Hematopoietic multipotent progenitor cell treated with erythropoietin and hydrocortisone succinate and interleukin-3 and kit ligand, for 4 days (in vitro differentiated cells): ENCODE measurements at regions not wholly inside any gene's neighbourhood (a gene's known extent, or its start where the extent isn't known, plus 50 kb on each side); places are given as distances from the start of the nearest gene placed in this dataset.
"Not testable (repeated sequence)": the region's sequence is repeated elsewhere in the genome, so short reads cannot be mapped to it uniquely, and the experiment has no call there.

Experiments used
- DNase-seq: peaks from one replicate; pipeline ENCODE4 v3.0.0-alpha.2; 2015

DNA sequence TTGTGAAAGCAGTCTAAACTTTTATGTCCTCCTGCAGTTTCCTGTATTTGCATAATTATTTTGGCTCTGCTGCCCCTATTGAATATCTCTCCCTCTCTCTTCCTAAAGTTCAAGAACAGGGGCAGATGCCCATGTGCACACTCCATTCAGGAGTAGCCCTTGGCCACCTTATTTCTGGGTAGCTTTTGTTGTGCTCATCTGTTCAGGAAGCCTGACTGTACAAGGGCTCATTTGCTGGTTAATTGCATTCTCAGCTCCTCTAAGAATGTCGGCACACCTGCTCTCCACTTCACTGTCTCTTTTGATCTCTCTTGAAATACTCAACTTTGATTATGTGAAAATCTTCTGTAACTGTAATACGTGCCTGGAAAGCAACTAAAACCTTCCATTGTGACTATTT lies 1378.8 kb upstream of the CDH8 start:
- DNase-seq, result no peak

DNA sequence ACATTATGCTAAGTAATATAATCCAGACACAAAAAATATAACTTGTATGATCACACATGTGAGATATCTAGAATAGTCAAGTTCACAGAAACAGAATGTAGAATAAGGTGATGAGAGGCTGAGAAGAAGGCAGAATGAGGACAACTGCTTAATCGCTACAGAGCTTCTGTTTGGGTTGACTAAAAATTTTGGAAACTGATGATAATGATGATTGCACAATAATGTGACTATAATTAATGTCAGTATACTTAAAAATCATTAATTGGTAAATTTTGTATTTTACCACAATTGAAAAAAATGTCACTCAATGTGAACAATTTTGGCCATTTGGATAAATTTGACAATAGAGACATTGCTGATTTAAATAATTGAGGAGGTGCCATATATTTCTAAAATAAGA lies 1374.4 kb upstream of the CDH8 start:
- DNase-seq, result no peak

DNA sequence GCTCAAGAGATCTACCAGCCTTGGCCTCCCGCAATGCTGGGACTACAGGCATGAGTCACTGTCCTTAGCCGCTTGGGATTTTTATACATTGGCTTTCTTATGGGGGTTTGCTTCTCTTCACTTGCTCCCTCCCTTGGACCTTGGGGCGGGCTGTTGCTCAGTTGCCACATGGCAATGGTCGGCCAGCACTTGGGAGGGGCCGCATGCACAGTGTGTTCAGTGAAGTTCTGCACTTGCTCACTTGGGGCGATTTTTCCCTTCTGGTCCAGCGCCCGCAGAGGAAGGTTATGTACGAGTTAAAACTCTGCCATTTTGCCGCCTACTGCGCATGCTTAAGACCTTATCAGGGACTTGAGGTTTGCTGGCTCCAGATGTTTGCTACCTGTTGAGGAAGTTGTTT lies 1367.6 kb upstream of the CDH8 start:
- no peak for DNase-seq

DNA sequence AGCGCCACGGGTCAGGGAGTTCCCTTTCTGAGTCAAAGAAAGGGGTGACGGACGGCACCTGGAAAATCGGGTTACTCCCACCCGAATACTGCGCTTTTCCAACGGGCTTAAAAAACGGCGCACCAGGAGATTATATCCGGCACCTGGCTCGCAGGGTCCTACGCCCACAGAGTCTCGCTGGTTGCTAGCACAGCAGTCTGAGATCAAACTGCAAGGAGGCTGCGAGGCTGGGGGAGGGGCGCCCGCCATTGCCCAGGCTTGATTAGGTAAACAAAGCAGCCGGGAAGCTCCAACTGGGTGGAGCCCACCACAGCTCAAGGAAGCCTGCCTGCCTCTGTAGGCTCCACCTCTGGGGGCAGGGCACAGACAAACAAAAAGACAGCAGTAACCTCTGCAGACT lies 1352.0 kb upstream of the CDH8 start:
- DNase-seq, result not testable (repeated sequence)

DNA sequence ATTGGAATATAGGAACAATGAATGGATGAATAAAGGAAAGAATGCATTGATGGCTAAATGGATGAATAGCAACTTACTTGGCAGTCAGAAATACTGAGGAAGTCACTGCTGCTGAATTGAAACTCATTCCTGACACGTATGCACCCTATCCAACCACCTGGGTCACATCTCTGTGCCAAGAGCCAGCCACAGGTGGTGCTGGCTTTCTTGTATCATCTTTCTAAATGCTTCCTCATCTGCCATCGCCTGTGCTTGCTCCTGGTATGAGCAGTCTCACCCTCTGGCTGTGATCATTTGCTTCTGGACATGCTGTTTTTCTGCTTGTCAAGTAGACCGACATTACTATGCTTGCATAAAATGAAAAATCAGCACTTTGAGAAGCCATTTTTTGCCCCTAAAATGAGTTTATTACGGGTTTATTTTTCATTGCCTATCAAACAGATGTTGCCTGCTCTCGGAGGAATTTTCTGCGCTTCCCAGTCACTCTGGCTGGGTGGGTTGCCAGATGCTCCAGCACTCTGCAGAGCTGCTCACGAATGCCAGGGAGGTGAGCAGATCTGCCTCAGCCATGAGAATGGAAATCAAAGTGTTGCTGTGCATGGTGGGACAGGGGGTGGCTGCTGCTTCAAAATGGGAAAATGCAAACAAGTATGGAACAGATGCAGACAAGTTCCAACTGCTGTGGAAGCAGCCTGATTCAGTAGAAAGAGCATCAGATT lies 1349.6 kb upstream of the CDH8 start:
- no peak for DNase-seq

DNA sequence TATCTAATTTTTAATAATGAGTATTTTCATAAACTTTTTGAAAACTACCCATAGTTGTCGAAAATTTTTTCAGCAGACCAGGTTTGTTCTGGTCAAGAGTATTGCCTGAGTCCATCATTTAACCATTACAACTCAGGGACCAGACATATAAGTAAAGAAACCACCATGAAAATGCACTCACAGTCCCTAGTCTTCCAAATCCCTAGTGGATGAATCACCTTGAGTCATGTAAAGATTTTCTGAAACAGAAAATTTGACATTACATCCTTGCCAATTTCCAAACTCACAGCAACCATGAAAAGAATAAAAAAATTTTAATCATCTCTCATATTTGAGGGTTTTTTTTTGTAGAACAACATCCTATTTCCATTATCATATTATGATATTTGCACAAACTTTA lies 1337.5 kb upstream of the CDH8 start:
- no peak for DNase-seq

DNA sequence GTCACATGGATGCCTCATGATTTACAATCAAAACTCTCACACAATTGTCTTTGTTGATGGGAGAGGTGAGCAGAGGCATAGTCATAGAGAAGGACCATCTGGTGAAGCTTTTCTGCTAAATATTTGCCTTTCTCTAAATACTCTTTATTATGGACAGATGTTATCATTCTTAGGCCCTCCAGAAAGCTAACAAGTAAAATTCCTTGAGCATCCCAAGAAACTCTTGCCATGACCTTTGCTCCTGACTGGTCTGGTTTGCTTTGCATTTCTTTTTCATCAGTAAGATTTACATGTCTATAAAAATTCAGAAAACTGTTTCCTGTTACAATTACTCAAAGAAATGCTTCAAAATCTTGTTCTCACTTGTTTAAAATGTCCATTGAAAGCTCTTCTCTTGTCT lies 1336.6 kb upstream of the CDH8 start:
- DNase-seq, result no peak

DNA sequence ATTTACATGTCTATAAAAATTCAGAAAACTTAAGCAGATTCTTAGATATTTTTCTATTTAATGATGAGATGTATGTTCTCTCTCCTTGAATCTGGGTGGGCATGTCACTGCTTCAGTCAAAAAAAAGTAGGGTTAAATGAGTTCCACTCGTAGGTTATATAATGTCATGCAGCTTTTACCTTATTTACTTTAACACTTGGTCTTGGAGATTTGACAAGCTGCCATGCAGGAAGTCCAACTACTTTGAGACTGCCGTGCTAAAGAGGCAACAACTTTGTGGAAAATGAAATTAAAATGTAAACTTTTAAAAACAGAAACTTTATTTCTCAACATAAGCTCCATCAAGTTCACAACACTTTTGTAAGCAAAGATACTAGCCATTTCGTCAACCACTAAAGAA lies 1336.0 kb upstream of the CDH8 start:
- no peak for DNase-seq

DNA sequence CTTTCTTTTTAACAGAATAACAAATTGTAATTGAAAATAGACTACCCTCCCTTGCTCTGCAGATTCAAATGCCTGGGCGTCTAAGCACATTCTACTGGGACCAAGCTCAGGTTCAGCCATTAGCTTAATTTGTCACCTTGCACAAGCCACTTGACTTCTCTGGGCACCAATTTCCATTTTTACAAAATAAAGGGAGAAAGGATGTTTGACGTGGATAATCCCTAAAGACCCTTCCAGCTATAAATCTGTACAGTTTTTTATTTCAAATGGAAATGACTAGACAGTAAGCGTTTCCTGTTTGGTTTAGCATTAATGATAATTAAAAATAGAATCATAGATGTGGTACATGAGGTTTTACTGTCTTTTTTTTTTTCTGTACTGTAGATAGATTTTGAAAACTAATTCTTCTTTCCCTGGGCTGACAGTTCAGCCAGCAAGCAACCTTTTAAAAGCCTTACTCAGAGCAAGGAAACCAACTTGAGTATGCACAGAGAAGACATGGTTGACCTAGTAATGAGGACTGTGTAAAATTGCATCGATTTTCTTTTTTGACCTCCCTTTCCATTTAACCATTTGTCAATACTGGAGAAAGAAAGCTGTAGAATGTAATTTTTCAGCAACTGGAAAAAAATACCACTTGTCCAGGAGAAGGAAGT lies 1329.5 kb upstream of the CDH8 start:
- no peak for DNase-seq

DNA sequence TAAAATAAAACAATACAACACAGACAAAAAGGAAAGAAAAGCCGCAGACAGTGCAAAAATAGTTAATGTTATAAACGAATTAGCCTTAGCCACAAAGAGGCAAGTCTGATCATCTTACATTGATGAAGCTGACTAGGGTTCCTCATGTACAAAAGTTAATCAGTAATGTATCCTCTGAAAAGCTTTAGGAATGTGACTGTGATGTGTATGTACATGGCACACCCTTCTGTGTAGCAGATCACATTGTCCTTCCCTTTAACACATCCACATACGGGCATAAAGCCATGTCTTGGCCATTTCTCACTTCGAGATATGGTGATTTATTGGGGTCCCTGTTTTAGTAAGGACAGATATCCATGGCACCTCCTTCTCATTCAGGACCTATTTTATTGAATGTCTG lies 1327.5 kb upstream of the CDH8 start:
- no peak for DNase-seq

DNA sequence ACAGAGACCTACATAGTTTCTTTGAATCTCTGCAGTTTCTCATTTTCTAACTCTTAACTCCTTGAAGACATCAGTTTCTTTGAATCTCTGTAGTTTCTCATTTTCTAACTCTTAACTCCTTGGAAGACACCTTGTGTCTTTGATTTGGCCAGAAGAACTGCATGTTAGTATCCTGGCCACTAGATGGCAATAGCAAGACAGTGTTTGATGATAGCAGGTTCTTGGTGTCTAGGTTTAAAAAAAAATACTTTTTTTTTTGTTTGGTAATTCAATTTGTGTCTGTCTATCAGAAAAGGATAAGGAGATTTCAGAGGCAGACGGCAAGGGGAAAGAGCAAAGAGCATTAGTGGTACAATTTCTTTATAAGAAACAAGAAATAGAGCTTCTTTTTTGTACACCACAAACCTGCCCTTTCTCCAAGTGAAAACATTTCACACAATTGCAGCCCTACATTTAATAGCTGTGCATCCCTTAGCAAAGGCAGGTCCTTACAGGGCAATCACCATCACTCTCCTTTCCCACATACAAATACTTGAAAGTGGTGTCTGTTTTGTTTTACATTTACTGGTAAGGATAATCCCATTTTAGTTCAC lies 1324.9 kb upstream of the CDH8 start:
- peak; percentile 70 for DNase-seq

DNA sequence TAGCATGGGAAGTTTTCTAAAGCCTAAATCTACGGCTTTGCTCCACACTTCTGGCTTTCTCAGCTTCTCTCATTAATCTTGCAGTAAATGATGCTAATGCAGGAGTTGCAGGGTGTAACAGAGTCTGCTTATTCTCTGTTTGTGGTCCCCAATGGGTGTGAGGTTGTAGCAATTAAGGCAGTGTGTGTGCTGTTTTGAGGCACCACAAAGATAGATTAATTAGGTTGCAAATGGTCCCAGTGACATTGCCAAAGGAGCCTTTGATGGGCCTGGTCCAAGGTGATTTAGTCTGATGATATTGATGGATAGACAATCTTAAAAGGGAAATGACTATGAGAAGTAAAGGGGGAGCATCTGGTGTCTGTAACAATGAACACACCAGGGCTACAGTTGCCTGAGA lies 1313.7 kb upstream of the CDH8 start:
- no peak for DNase-seq

DNA sequence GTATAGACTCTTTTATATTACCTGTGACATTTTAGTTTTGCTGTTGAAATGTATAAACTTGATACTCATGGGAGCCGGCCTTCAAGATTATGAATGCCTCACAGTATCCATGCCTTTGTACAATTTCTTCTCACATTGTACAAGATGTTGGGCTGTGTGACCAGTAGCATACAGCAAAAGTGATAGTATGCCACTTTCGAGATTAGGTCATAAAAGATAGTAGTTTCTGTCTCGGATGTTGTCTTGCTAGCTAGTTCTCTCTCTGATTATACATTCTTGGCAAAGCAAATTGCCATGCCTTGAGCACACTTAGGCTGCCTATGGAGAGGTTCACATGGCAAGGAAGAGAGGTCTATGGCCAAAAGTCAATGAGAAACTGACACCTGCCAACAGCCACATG lies 1309.8 kb upstream of the CDH8 start:
- no peak for DNase-seq

DNA sequence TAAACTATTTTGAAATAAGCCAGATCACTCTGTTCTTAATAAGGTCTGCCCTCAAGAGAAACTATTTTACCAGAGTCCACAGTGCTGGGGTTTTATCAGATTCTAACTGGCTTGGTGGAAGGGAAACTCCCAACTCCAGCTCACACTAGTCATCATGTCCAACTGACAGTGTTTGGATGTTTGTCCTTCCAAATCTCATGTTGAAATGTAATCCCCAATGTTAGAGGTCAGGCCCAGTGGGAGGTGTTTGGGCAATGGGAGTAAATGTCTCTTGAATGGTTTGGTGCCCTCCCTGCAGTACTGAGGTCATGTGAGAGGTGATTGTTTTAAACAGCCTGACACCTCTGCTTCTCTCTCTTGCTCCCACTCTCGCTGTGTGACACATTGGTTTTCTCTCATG lies 1301.0 kb upstream of the CDH8 start:
- no peak for DNase-seq

DNA sequence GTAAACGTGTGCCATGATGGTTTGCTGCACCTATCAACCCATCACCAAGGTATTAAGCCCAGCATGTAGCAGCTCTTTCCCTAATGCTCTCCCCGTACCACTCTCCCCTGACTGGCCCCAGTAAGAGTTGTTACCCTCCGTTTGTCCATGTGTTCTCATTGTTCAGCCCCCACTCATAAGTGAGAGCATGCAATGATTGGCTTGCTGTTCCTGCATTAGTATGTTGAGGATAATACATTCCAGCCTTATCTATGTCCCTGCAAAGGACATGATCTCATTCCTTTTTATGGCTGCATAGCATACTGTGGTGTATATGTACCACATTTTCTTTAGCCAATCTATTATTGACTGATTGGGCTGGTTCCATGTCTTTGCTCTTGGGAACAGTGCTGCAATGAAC lies 1294.9 kb upstream of the CDH8 start:
- DNase-seq, result no peak

DNA sequence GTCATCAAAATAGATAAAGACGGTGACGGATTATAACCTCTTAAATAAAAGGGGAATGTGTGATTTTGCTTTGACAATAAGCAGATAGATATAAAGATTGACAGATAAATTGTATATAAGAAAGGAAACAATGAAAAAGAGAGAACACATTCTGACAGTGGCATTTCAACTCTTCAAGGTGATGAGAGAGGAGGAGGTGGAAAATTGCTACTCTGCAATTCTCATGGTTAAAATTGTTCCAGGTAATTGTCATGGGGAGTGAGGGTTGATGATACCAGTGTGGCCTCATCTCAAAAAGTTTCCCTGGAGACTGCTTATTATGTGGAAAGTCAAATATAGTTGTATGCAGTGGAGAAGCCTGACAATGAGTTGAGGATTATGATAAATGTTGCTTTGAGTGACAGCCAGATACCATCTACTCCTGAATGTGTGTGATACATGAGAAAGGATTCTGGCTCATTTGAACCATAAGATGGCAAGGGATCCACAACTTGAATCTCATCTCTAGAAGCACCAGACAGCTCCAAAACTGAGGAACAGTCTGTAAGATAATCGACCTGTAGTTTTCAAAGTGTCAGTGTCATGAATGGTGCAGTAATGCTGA lies 1290.6 kb upstream of the CDH8 start:
- DNase-seq, result no peak

DNA sequence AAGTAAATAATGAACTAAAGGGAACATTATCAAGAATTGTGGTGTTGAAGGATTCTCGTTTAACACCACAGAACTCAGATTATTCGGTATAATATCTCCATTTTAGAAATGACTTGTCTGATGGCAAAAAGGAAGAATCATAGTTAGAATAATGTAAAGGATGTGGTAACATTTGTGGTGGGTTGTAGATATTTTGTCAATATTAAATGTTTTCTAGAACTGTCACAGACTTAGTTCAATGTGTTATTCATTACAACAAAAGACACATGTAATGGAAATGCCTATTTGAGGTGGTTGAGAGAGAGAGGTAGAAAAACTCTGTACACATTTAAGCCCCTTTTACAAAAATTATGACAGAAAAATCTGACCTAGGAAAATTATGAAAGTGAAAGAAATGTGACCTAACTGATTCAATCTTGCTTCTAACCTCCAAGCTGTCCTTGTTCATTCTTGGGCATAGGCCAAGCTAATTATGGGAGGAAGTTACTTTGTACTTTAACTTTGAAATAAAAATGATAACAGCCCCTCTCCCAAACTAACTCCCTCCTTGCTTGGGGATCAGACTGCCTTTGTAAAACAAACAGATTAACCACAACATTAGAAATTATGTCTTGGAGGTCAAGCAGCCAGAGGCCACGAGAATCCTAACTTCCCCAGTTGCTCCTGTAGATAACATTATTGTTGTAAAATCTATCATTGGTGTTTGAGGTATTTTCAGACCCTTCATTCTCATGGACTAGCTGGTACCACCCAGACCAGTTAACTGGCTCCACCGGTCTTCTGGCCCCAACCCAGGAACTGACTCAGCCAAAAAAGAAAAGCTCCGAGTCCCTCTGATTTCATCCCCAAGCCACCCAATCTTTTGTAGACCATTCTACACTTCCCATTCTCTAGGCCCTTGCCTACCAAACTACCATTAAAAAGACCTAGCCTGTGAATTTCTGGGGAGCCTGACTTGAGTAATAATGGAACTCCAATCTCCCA lies 1287.8 kb upstream of the CDH8 start:
- peak; percentile 18 for DNase-seq

DNA sequence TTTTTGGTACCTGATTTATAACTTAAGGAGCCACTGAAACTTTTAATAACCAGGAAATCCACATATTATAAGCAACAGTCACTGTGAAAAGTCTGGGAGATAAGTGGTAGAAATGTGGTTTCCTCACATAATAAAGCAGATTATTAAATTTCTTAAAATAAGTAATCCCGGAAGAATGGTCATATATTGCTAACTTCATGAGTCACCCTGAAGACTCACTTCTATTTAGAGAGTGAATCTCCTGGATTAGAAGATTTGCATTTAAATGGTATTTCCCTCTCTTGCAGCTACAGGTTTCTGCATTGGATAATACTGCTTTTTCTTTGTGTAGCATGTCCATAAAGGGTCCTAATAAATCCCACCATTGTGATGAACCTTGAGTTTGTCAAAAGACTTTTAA lies 1286.8 kb upstream of the CDH8 start:
- DNase-seq, result no peak

DNA sequence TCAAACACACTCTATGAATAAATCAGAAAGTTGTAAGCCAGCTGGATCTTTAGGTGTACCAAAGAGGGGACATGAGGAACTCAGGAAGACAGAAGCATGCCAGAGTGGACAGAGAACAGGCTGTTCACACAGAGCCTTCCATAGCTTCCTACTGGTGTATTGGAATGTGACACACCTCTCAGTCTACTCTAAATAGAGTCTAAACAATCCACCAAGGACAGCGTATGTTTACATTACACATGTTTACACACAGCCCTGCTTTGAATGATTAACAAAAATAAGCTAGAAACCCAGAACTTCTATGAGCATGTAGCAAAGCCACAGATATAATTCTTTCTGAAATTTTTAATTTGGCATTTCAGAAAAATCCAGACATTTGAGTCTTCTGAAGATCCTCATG lies 1279.0 kb upstream of the CDH8 start:
- DNase-seq, result no peak

DNA sequence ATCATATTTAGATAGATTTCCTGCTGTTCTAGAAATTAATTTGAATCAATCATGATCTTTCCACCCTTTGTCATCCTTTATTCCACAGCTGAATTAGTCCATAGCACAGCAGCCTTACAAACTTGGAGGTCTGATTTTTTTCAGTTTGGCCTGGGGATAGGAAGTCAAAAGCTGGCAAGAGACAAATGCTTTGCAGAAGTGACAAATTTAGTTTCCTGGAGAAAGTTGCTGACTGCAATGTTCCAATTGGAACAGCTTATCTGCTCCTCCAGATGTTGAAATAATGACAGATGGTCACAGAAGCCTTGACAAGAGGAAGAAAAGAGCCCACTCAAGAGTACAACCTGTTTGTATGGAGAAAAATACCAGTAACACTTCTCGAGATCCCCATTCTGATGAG lies 1276.1 kb upstream of the CDH8 start:
- peak; percentile 73 for DNase-seq

DNA sequence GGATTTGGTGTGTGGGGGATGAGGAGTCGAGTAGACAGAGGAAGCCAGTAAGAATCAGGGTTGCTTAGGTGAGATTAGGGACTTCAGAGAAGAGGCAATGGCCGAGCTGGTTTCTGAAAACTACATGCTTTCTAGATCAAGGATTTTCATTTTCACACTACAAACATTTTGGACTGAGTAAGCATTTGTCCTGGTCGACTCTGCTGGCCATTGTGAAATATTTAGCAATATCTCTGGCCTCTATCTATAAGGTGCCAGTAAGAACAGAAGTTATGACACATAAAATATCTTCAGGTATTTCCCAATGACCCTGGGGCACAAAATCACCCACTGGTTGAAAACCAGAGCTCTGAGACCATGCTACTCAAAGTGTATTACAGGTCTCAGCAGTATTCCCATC lies 1275.1 kb upstream of the CDH8 start:
- DNase-seq, result no peak

DNA sequence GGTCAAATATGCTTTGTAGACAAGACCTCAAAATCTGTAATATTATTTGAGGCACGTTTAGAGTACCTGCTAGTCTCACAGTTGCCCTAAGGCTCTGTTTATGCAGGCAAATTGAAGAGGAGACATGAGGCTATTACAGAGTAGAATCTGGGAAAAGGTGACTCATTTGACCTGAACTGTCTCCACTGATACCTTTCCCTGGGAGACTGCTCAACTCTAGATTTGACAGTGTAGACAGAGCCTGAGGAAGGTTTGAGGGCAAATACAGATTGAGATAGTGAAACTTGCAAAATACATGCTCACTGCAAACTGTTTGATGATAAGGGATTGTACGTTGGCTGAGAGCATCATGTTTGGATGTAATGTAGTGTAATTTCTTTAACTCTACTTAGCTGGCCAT lies 1266.6 kb upstream of the CDH8 start:
- DNase-seq, result no peak

DNA sequence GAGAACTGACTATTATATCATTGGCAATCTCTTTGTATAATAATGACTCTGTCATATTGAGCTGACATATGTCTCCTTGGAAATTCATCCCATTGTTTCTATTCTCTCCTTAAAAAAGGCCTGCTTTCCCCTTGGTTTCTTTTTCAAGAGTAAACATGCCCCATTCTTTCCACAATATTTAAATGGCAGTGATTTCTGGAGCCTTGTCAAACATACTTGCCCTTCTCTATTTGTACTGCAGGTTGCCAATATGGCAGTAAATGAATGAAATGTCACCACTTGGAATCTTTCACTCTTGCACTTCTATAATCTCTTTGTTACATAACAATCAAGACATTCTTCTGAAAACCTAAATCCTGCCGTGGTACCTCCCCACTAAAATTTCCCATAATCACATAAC lies 1265.1 kb upstream of the CDH8 start:
- no peak for DNase-seq
